ENCODE measurements at regions not wholly inside any gene's neighbourhood (a gene's known extent, or its start where the extent isn't known, plus 50 kb on each side); places are given as distances from the start of the nearest gene placed in this dataset.
"Not testable (repeated sequence)": the region's sequence is repeated elsewhere in the genome, so short reads cannot be mapped to it uniquely, and the experiment has no call there.

GRCh38 chrX:25878806-25879205 lies 259.3 kb upstream of the MAGEB18 start:
- WGBS (ENCODE audit: insufficient coverage, low coverage, missing lambda C conversion rate), result 0% methylated on average over 1 of the region's 1 CpG

GRCh38 chrX:25882503-25882902 lies 255.6 kb upstream of the MAGEB18 start:
- CTCF ChIA-PET (ENCODE audit: low intra/inter-chr PET ratio); H3K79me2 ChIP-seq (ENCODE audit: control insufficient read depth, insufficient read depth, low read length); H3K9me3 ChIP-seq (replicated peaks; ENCODE audit: control insufficient read depth, insufficient read depth, low read depth, low read length); H3K9me1 ChIP-seq (ENCODE audit: control insufficient read depth, insufficient read depth, low read length); BruUV-seq (replicated peaks); H3K4me3 ChIP-seq; H3K4me1 ChIP-seq (replicated peaks in 1 of 2; ENCODE audit: control insufficient read depth in 2 of 2, insufficient read depth in 2 of 2, low read length in 2 of 2); ATAC-seq; intact Hi-C loops (cut with micrococcal nuclease); FAIRE-seq; H3K4me2 ChIP-seq (ENCODE audit: insufficient read depth, low read length); H2AFZ ChIP-seq (ENCODE audit: low read depth, low read length); POLR2A ChIA-PET; H3K27ac ChIP-seq (ENCODE audit: extremely low read depth, low read depth, low read length); H3K36me3 ChIP-seq (ENCODE audit: control insufficient read depth, insufficient read depth, low read length); DNase-seq (ENCODE audit: extremely low read depth in 1 of 4, low spot score in 3 of 4); H3K9ac ChIP-seq (ENCODE audit: insufficient read depth in 1 of 2, low read depth in 2 of 2, low read length in 2 of 2); in situ Hi-C loops (cut with MboI); H4K20me1 ChIP-seq (replicated peaks; ENCODE audit: control insufficient read depth, insufficient read depth, low read length); H3K27me3 ChIP-seq (ENCODE audit: control insufficient read depth in 2 of 2, insufficient read depth in 2 of 2, low read length in 2 of 2): not testable (repeated sequence)
- WGBS (ENCODE audit: insufficient coverage, low coverage, missing lambda C conversion rate), result 0% methylated on average over 3 of the region's 5 CpGs

More at GRCh38 chrX:25878806-25879205, 259.3 kb upstream of the MAGEB18 start:
- Histone ChIP-seq H3K4me1 (replicated peaks in 1 of 2; ENCODE audit: control insufficient read depth in 2 of 2, insufficient read depth in 2 of 2, low read length in 2 of 2) (no peaks in the 10 kb centered on the region), H3K27me3 (ENCODE audit: control insufficient read depth in 2 of 2, insufficient read depth in 2 of 2, low read length in 2 of 2) (no peaks in the 10 kb centered on the region), H3K9me1 (ENCODE audit: control insufficient read depth, insufficient read depth, low read length) (no peaks in the 10 kb centered on the region), H3K4me3 (no peak overlapping the region), H3K9ac (ENCODE audit: insufficient read depth in 1 of 2, low read depth in 2 of 2, low read length in 2 of 2) (no peak overlapping the region), H2AFZ (ENCODE audit: low read depth, low read length) (no peak overlapping the region), H3K36me3 (ENCODE audit: control insufficient read depth, insufficient read depth, low read length) (no peaks in the 10 kb centered on the region), H3K4me2 (ENCODE audit: insufficient read depth, low read length) (no peak overlapping the region), H3K79me2 (ENCODE audit: control insufficient read depth, insufficient read depth, low read length) (no peaks in the 10 kb centered on the region), H4K20me1 (replicated peaks; ENCODE audit: control insufficient read depth, insufficient read depth, low read length) (no peaks in the 10 kb centered on the region), H3K27ac (ENCODE audit: extremely low read depth, low read depth, low read length) (no peak overlapping the region), H3K9me3 (replicated peaks; ENCODE audit: control insufficient read depth, insufficient read depth, low read depth, low read length) (no peaks in the 10 kb centered on the region)
- intact Hi-C loops (cut with micrococcal nuclease), result no loop called here
- in situ Hi-C loops (cut with MboI), result no loop called here
- POLR2A ChIA-PET, result no interaction called here
- DNase-seq (ENCODE audit: extremely low read depth in 1 of 4, low spot score in 3 of 4) (no peak), FAIRE-seq (no peak), ATAC-seq (no peak)
- TF ChIP-seq HNRNPUL1 (IDR thresholded peaks at IDR 0.05; ENCODE audit: low read length) (no peak), BRD4 (IDR thresholded peaks at IDR 0.05) (no peak), PBX2 (CRISPR knock-in tag; IDR thresholded peaks at IDR 0.05; ENCODE audit: low read depth) (no peak), PBX2 (tag; conservative IDR thresholded peaks at IDR 0.05; ENCODE audit: low read depth) (no peak), CBFA2T2 (conservative IDR thresholded peaks at IDR 0.05) (no peak), PHF8 (IDR thresholded peaks at IDR 0.05; ENCODE audit: borderline replicate concordance, low read length) (no peak), ESRRB (CRISPR knock-in tag; IDR thresholded peaks at IDR 0.05; ENCODE audit: borderline replicate concordance) (no peak)
- CTCF ChIA-PET (ENCODE audit: low intra/inter-chr PET ratio), result no interaction called here
- no TSS peak for BruUV-seq (replicated peaks)

Measured in K562 (cell line).